Tibial nerve (tissue), 4 donors: ENCODE measurements at regions not wholly inside any gene's neighbourhood (a gene's known extent, or its start where the extent isn't known, plus 50 kb on each side); places are given as distances from the start of the nearest gene placed in this dataset.

Experiments used
- EP300 ChIP-seq, 2 donors: sonication (generic); formaldehyde crosslinking; IDR thresholded peaks; one replicate each; pipeline ENCODE4 v1.6.1; 2017; ENCODE audit warnings: antibody characterized with exemption in 2 of 2, mild to moderate bottlenecking in 1 of 2
- POLR2A ChIP-seq, 2 donors: fragments of 450-650 bp; IDR thresholded peaks; one replicate each; pipeline ENCODE4 v1.6.1; 2017; ENCODE audit warnings: antibody characterized with exemption in 2 of 2, mild to moderate bottlenecking in 2 of 2, moderate library complexity in 2 of 2
- TF ChIP-seq, protein P1 (sequence below), 5 experiments: fragments of 200-600 bp in 3 of 5; fragments of 450-650 bp in 2 of 5; sonication (generic) in 3 of 5; IDR thresholded peaks; one replicate each; pipeline ENCODE4 v1.5.1; 2016 to 2019; ENCODE audit warnings: antibody characterized with exemption in 5 of 5, mild to moderate bottlenecking in 3 of 5, moderate library complexity in 2 of 5

DNA sequence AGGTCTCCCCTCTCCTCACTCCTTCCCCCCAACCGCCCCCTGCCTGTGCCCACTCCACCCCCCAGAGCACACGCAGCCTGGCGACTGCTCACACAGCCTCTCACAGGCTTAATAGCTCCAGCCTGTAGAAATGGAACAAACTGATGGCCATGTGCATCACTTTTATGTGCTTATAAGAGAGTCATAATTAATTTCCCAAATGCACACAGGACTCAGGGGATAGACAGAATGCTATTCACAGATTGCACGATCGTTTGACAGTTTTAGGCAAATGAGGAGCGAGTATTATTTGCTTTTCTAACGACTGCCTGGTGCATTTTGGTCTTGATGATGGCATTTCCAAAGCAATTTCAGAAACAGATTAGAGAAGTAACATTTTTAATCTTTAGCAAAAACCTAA, 97.7 kb upstream of the VSTM2B start:
- no peak for TF ChIP-seq POLR2A (IDR thresholded peaks at IDR 0.05)
- TF ChIP-seq, protein P1, sequence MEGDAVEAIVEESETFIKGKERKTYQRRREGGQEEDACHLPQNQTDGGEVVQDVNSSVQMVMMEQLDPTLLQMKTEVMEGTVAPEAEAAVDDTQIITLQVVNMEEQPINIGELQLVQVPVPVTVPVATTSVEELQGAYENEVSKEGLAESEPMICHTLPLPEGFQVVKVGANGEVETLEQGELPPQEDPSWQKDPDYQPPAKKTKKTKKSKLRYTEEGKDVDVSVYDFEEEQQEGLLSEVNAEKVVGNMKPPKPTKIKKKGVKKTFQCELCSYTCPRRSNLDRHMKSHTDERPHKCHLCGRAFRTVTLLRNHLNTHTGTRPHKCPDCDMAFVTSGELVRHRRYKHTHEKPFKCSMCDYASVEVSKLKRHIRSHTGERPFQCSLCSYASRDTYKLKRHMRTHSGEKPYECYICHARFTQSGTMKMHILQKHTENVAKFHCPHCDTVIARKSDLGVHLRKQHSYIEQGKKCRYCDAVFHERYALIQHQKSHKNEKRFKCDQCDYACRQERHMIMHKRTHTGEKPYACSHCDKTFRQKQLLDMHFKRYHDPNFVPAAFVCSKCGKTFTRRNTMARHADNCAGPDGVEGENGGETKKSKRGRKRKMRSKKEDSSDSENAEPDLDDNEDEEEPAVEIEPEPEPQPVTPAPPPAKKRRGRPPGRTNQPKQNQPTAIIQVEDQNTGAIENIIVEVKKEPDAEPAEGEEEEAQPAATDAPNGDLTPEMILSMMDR (IDR thresholded peaks at IDR 0.05) = no peak
- no peak for TF ChIP-seq EP300 (IDR thresholded peaks at IDR 0.05)
